B cell (primary cell): ENCODE measurements at regions not wholly inside any gene's neighbourhood (a gene's known extent, or its start where the extent isn't known, plus 50 kb on each side); places are given as distances from the start of the nearest gene placed in this dataset.

Source experiments
- ATAC-seq: fragments of 200-7000 bp; cut with Tn5 transposase; one replicate; pipeline ENCODE4 v1.10.0; 2021; ENCODE audit warnings: low read depth, mild to moderate bottlenecking, moderate number of reproducible peaks, moderate library complexity
- CTCF ChIA-PET: fragments of 350-600 bp; sonication (Branson Sonifier 250); formaldehyde crosslinking; loops from one replicate; lab custom pipeline; 2021; ENCODE audit warnings: antibody characterized with exemption, inconsistent platforms; lab: Charles Lee
- POLR2A ChIA-PET: fragments of 350-600 bp; sonication (Branson Sonifier 250); formaldehyde crosslinking; loops from one replicate; lab custom pipeline; 2021; ENCODE audit warnings: antibody characterized with exemption; lab: Charles Lee
- DNase-seq: peaks from one replicate; pipeline ENCODE4 v3.0.0; 2013
- H2AFZ ChIP-seq: 2 replicates; pipeline ENCODE4 v1.6.1; 2012; ENCODE audit warnings: mild to moderate bottlenecking, low read depth, low read length; ENCODE audit not compliant: insufficient read depth, poor library complexity, severe bottlenecking
- H3K27ac ChIP-seq, 2 donors: 1 replicate in 1 of 2; 2 replicates in 1 of 2; pipeline ENCODE4 v1.5.1; 2012 to 2013; ENCODE audit warnings: low read length in 2 of 2, mild to moderate bottlenecking in 2 of 2, moderate library complexity in 1 of 2
- H3K27me3 ChIP-seq, 4 experiments: fragments of 200-600 bp in 1 of 4; sonication (generic) in 1 of 4; replicated peaks in 1 of 4; 1 replicate in 2 of 4; 2 replicates in 2 of 4; pipeline versions ENCODE4 v1.6.1 to v1.7.0; 2013 to 2016; ENCODE audit warnings: low read length in 3 of 4, mild to moderate bottlenecking in 2 of 4, mixed read lengths in 1 of 4, moderate library complexity in 1 of 4; ENCODE audit not compliant: insufficient read depth in 4 of 4, control insufficient read depth in 3 of 4; ENCODE audit errors: control extremely low read depth in 1 of 4
- H3K36me3 ChIP-seq, 2 experiments: replicated peaks in 1 of 2; 1 replicate in 1 of 2; 2 replicates in 1 of 2; pipeline versions ENCODE4 v1.6.1 to v1.7.1; 2013; ENCODE audit warnings: low read length in 1 of 2; ENCODE audit not compliant: insufficient read depth in 2 of 2, control insufficient read depth in 1 of 2; ENCODE audit errors: control extremely low read depth in 1 of 2, extremely low read depth in 1 of 2
- H3K4me1 ChIP-seq, 2 donors: fragments of 200-600 bp in 1 of 2; sonication (generic) in 1 of 2; 1 replicate in 1 of 2; 2 replicates in 1 of 2; pipeline versions ENCODE4 v1.5.1 to v1.6.1; 2013 to 2017; ENCODE audit warnings: low read length in 2 of 2; ENCODE audit not compliant: control insufficient read depth in 2 of 2, insufficient read depth in 2 of 2
- H3K4me2 ChIP-seq: replicated peaks from 2 replicates; pipeline ENCODE3; 2012; ENCODE audit warnings: mild to moderate bottlenecking, low read depth, low read length; ENCODE audit not compliant: poor library complexity, severe bottlenecking
- H3K4me3 ChIP-seq, 5 experiments: fragments of 200-600 bp in 1 of 5; sonication (generic) in 1 of 5; 1 replicate in 3 of 5; 2 replicates in 2 of 5; pipeline versions ENCODE4 v1.5.1 to v1.7.0; 2011 to 2016; ENCODE audit warnings: low read length in 4 of 5, mild to moderate bottlenecking in 4 of 5, low read depth in 2 of 5, control low read depth in 1 of 5, moderate library complexity in 1 of 5; ENCODE audit not compliant: insufficient read depth in 1 of 5; ENCODE audit errors: control extremely low read depth in 1 of 5, extremely low read depth in 1 of 5
- H3K79me2 ChIP-seq: fragments of 200-600 bp; sonication (generic); one replicate; pipeline ENCODE4 v1.6.0; 2016; ENCODE audit warnings: low read length; ENCODE audit not compliant: control insufficient read depth, insufficient read depth
- H3K9ac ChIP-seq: fragments of 200-600 bp; sonication (generic); 2 replicates; pipeline ENCODE4 v1.6.1; 2017; ENCODE audit warnings: mild to moderate bottlenecking, low read length, moderate library complexity
- H3K9me3 ChIP-seq, 3 donors: one replicate each; pipeline versions ENCODE4 v1.6.1 to v1.7.1; 2013; ENCODE audit warnings: low read length in 2 of 3; ENCODE audit not compliant: control insufficient read depth in 2 of 3, insufficient read depth in 1 of 3; ENCODE audit errors: control extremely low read depth in 1 of 3
- H4K20me1 ChIP-seq: 2 replicates; pipeline ENCODE4 v1.6.0; 2012; ENCODE audit warnings: mild to moderate bottlenecking, low read length; ENCODE audit not compliant: insufficient read depth, control insufficient read depth, poor library complexity, severe bottlenecking
- H3K27ac Mint-ChIP-seq: one replicate; pipeline ENCODE4 v1.8.0; 2021; ENCODE audit warnings: mixed read lengths
- H3K27me3 Mint-ChIP-seq: one replicate; pipeline ENCODE4 v1.8.0; 2021; ENCODE audit warnings: mixed read lengths
- H3K4me1 Mint-ChIP-seq: one replicate; pipeline ENCODE4 v1.8.0; 2021; ENCODE audit warnings: mixed read lengths
- H3K4me3 Mint-ChIP-seq: one replicate; pipeline ENCODE4 v1.8.0; 2021; ENCODE audit warnings: mixed read lengths
- H3K9me3 Mint-ChIP-seq: one replicate; pipeline ENCODE4 v1.8.0; 2022; ENCODE audit warnings: mixed read lengths; ENCODE audit not compliant: insufficient read depth
- EZH2 ChIP-seq: IDR thresholded peaks from 2 replicates; pipeline ENCODE4 v1.6.1; 2012; ENCODE audit warnings: borderline replicate concordance, low read depth, mild to moderate bottlenecking, moderate library complexity, low read length; ENCODE audit not compliant: insufficient read depth, poor library complexity, severe bottlenecking
- WGBS: methylation state at CpG from one replicate; pipeline ENCODE4 v1.1.5; 2013; ENCODE audit warnings: missing lambda C conversion rate; ENCODE audit not compliant: insufficient coverage; 5-methylcytosine and 5-hydroxymethylcytosine counted together
- intact Hi-C: fragments of 100-400 bp; cut with micrococcal nuclease; formaldehyde crosslinking; loops from one replicate; pipeline ENCODE4 v1.10.0; 2022
- TF ChIP-seq, protein P1 (sequence below): fragments of 200-600 bp; IDR thresholded peaks from one replicate; pipeline ENCODE4 v1.8.0; 2022; ENCODE audit warnings: antibody characterized with exemption, mild to moderate bottlenecking

DNA sequence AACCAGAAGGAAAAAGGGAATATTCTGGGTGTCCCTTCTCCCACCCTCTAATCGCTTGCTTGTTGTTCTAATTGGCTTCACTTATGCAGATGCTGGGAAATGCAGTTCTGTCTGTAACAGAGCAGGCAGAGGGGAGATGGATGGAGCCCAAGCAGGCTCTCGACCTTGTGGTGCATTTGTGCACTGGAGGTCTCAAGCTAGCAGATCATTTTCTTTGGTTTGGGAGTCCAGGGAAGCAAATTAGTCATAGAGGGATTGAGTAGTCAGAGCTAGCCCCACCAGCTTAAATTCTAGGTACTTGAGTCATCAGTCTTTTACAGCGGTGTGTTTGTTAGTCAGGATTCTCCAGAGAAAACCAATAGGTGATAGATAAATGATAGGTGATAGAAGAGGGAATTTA is 234.7 kb upstream of the ECI2 start:
- Histone ChIP-seq H3K4me2 (no peak overlapping the region), H3K79me2 (no peaks in the 10 kb centered on the region), H3K4me1 (no peaks in the 10 kb centered on the region), H3K27me3 (peaks cover 0 to 4% (median 0%) of the 10 kb centered on the region in 4 experiments), H3K27ac (no peak overlapping the region), H3K9ac (no peak overlapping the region), H3K36me3 (no peaks in the 10 kb centered on the region), H2AFZ (no peak overlapping the region), H4K20me1 (no peaks in the 10 kb centered on the region), H3K9me3 (no peaks in the 10 kb centered on the region), H3K4me3 (no peak overlapping the region)
- H3K9me3 Mint-ChIP-seq = no peaks in the 10 kb centered on the region
- H3K27ac Mint-ChIP-seq = no peak overlapping the region
- no peaks in the 10 kb centered on the region for H3K4me1 Mint-ChIP-seq
- no peak for DNase-seq
- WGBS = 63% methylated on average over 2 of the region's 3 CpGs
- intact Hi-C loops = no loop called here
- ATAC-seq = no peak
- TF ChIP-seq, protein P1, sequence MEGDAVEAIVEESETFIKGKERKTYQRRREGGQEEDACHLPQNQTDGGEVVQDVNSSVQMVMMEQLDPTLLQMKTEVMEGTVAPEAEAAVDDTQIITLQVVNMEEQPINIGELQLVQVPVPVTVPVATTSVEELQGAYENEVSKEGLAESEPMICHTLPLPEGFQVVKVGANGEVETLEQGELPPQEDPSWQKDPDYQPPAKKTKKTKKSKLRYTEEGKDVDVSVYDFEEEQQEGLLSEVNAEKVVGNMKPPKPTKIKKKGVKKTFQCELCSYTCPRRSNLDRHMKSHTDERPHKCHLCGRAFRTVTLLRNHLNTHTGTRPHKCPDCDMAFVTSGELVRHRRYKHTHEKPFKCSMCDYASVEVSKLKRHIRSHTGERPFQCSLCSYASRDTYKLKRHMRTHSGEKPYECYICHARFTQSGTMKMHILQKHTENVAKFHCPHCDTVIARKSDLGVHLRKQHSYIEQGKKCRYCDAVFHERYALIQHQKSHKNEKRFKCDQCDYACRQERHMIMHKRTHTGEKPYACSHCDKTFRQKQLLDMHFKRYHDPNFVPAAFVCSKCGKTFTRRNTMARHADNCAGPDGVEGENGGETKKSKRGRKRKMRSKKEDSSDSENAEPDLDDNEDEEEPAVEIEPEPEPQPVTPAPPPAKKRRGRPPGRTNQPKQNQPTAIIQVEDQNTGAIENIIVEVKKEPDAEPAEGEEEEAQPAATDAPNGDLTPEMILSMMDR = no peak
- no peak for TF ChIP-seq EZH2
- ChIA-PET CTCF (no interaction called here), POLR2A (no interaction called here)
- H3K4me3 Mint-ChIP-seq = no peak overlapping the region
- peaks cover 29% of the 10 kb centered on the region for H3K27me3 Mint-ChIP-seq

DNA sequence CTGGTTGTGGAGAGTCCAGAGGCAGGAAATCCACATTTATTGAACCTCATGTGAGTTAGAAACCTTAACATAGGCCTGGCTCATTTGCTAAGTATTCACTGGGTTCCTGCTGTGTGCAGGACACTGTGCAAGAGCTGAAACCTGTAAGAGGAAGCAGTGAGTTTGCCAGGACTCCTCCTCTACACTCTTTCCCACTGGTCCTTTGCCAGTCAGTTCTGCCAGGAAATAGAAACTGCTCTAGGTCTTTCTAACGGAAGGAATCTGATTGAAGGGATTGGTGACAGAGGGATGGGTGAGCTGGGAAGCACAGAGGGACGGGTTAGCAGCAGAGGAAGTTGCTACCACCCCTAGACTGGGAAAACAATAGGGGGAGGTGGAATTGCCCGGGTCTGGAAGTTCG is 234.2 kb upstream of the ECI2 start:
- Histone ChIP-seq H3K36me3 (no peaks in the 10 kb centered on the region), H3K4me2 (no peak overlapping the region), H3K9ac (no peak overlapping the region), H2AFZ (no peak overlapping the region), H3K9me3 (no peaks in the 10 kb centered on the region), H3K27ac (no peak overlapping the region), H3K4me1 (no peaks in the 10 kb centered on the region), H4K20me1 (no peaks in the 10 kb centered on the region), H3K4me3 (no peak overlapping the region), H3K27me3 (peaks cover 0 to 4% (median 0%) of the 10 kb centered on the region in 4 experiments), H3K79me2 (no peaks in the 10 kb centered on the region)
- POLR2A ChIA-PET = no interaction called here
- Mint-ChIP-seq H3K4me3 (no peak overlapping the region), H3K9me3 (no peaks in the 10 kb centered on the region), H3K27me3 (peaks cover 28% of the 10 kb centered on the region), H3K27ac (no peak overlapping the region), H3K4me1 (peaks cover 2% of the 10 kb centered on the region)
- ATAC-seq = no peak
- CTCF ChIA-PET = no interaction called here
- TF ChIP-seq, protein P1 = no peak
- no peak for TF ChIP-seq EZH2
- DNase-seq = no peak
- WGBS = 89% methylated on average over 2 of the region's 4 CpGs
- intact Hi-C loops = no loop called here
